ENCODE measurements at regions not wholly inside any gene's neighbourhood (a gene's known extent, or its start where the extent isn't known, plus 50 kb on each side); places are given as distances from the start of the nearest gene placed in this dataset.

DNA sequence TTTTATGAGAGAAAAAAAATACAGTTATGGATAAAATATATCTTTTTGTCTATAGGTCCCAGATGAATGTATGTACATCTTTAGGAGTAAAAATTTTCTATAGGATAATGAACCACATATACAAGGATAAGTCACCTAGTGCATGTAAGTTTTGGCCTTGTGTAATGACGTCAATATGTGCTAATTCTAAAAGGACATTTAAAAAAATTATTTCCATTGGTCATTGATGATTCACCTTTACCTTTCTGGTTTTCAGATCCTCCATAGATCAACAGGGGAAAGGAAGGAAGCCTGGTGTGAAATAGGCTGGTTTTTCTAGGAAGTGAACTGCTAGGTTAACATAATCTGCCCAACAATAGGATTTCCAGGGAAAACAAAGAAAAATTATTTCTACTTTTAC lies 684.3 kb upstream of the SOX9 start:
- Histone ChIP-seq H3K9me1 (replicated peaks; ENCODE audit: control insufficient read depth, extremely low read depth, insufficient read depth, low read length) (no peaks in the 10 kb centered on the region), H3K4me3 (replicated peaks in 1 of 3; ENCODE audit: insufficient read depth in 1 of 3, low read depth in 1 of 3, low read length in 3 of 3) (no peak overlapping the region), H3K27ac (ENCODE audit: insufficient read depth, low read depth, low read length) (no peak overlapping the region), H3K4me2 (ENCODE audit: insufficient read depth, low read length) (no peak overlapping the region), H3K9ac (replicated peaks; ENCODE audit: extremely low read depth, insufficient read depth, low read length) (no peak overlapping the region), H3K9me3 (replicated peaks; ENCODE audit: control insufficient read depth, insufficient read depth, low read length) (no peaks in the 10 kb centered on the region), H3K4me1 (ENCODE audit: control insufficient read depth, extremely low read depth, insufficient read depth, low read length) (no peaks in the 10 kb centered on the region), H3K27me3 (ENCODE audit: control insufficient read depth in 2 of 2, insufficient read depth in 2 of 2, low read length in 2 of 2) (no peaks in the 10 kb centered on the region), H3K79me2 (ENCODE audit: control insufficient read depth, insufficient read depth, low read length) (no peaks in the 10 kb centered on the region), H3K36me3 (ENCODE audit: control insufficient read depth in 2 of 2, extremely low read depth in 1 of 2, insufficient read depth in 2 of 2, low read length in 2 of 2) (no peaks in the 10 kb centered on the region), H4K20me1 (replicated peaks; ENCODE audit: control insufficient read depth, extremely low read depth, insufficient read depth, low read length) (no peaks in the 10 kb centered on the region), H2AFZ (ENCODE audit: low read depth, low read length) (no peak overlapping the region)
- dilution Hi-C loops (cut with MboI; ENCODE audit: extremely low pct_ligation_motif_present, low sequenced_read_pairs) = no loop called here
- BruUV-seq (replicated peaks) = no TSS peak
- ChIA-PET POLR2A (no interaction called here), CTCF (no interaction called here)
- no peak for FAIRE-seq
- no peak for DNase-seq (ENCODE audit: low read depth, low spot score)
- intact Hi-C loops (cut with micrococcal nuclease) = no loop called here
- TF ChIP-seq POLR2A (IDR thresholded peaks at IDR 0.05; ENCODE audit: low read depth, low read length) (no peak), MYC (IDR thresholded peaks at IDR 0.05; ENCODE audit: low read depth, low read length) (no peak), EZH2 (IDR thresholded peaks at IDR 0.05; ENCODE audit: borderline replicate concordance, low read depth, low read length, severe bottlenecking) (no peak), FOS (IDR thresholded peaks at IDR 0.05; ENCODE audit: borderline replicate concordance, insufficient read depth, low read length) (no peak), JUN (IDR thresholded peaks at IDR 0.05; ENCODE audit: borderline replicate concordance, insufficient read depth, insufficient read length, low read depth) (no peak), GATA2 (IDR thresholded peaks at IDR 0.05; ENCODE audit: insufficient read depth, insufficient read length, low read depth, low read length) (no peak), POLR2AphosphoS5 (IDR thresholded peaks at IDR 0.05; ENCODE audit: insufficient read depth, low read depth, low read length) (no peak)
- TF ChIP-seq, protein P1, sequence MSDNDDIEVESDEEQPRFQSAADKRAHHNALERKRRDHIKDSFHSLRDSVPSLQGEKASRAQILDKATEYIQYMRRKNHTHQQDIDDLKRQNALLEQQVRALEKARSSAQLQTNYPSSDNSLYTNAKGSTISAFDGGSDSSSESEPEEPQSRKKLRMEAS (IDR thresholded peaks at IDR 0.05; ENCODE audit: insufficient read depth, insufficient read length) = no peak
- TF ChIP-seq, protein P2, sequence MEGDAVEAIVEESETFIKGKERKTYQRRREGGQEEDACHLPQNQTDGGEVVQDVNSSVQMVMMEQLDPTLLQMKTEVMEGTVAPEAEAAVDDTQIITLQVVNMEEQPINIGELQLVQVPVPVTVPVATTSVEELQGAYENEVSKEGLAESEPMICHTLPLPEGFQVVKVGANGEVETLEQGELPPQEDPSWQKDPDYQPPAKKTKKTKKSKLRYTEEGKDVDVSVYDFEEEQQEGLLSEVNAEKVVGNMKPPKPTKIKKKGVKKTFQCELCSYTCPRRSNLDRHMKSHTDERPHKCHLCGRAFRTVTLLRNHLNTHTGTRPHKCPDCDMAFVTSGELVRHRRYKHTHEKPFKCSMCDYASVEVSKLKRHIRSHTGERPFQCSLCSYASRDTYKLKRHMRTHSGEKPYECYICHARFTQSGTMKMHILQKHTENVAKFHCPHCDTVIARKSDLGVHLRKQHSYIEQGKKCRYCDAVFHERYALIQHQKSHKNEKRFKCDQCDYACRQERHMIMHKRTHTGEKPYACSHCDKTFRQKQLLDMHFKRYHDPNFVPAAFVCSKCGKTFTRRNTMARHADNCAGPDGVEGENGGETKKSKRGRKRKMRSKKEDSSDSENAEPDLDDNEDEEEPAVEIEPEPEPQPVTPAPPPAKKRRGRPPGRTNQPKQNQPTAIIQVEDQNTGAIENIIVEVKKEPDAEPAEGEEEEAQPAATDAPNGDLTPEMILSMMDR (IDR thresholded peaks at IDR 0.05; ENCODE audit: extremely low read depth in 1 of 2, insufficient read depth in 1 of 2, low read depth in 1 of 2, low read length in 2 of 2) = no peak

All from endothelial cell of umbilical vein (primary cell).